ENCODE measurements at regions not wholly inside any gene's neighbourhood (a gene's known extent, or its start where the extent isn't known, plus 50 kb on each side); places are given as distances from the start of the nearest gene placed in this dataset.

GRCh38 chr5:133708331-133708850 is 96.0 kb upstream of the FSTL4 start:
- DNase-seq (ENCODE audit: low read depth), result no peak

DNA sequence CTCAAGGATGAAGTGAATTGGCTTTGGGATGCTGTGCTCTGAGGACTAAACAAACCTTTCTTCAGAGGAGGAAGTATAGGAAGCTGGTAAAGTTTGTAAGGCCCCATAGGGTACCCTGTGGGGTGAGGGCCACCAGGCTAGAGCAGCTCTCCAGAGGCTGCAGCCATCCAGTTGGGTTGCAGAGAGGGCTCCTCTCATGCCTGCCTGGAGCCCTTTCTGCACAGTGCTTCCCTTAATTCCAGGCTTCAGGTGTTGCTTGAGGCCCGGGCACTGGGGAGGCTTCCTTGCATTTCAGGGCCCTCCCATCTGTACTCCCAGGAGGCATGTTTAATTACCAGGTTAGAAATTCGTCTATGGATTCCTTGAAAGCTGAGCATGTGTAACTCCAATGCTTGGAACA is 95.3 kb upstream of the FSTL4 start:
- DNase-seq (ENCODE audit: low read depth), result no peak

DNA sequence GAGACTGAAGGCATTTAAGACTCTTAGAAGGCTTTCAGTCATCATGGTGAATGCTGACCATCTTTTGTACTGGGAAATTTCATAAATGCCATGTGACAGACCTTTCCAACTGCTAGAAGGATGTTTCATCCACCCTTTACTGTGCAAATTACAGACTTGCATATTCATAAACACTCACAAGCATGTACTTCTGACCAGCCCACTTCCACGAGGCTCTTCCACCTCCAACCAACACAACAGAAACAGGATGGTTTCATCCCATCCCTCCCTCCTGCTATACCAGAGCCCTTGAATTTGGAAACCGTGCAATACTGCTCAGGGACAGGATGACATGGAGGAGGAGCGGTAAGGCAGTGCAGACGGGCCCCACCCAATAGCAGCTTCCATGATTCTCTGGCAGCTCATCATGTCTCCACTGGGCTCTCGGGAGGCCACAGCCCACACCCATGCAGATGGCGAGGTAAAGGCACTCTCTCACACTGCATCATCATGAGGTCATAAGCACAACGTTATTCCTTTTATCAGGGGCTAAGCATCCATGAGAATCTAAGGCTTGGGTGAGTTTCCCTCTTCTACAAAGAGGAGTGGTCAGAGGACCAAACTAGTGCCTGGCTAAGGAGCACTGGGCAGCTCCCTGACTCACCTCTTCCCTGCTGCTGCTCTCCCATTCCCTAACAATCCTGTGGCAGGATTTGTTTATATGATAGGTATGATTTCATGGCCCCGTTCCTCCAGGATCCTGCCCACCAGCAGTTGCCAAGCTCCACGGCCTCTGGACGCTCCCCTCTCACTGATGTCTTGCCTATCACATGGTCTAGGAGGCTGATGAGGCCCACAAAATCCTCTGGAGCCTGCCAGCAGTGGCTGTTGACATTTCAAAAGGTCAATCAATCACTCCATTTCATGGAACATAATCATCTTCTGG is 94.4 kb upstream of the FSTL4 start:
- DNase-seq (ENCODE audit: low read depth), result no peak

DNA sequence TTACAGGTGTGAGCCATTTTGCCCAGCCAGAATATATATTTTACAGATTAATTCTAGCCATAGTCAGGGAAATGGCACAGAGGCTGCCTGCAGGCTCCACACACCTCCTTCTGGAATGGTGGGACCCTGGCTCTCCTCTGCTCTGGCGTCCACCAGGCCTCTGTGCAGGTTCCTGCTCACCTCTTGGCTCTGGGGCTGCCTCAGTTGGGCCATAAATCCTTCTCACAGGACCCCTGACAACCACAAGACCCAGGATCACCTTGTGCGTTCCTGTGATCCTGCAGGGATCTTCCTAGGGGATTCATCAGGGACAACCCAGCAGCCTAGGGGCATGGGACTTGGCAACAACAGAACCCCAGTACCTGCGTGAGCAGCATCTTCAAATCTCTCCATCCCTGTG is 93.0 kb upstream of the FSTL4 start:
- DNase-seq (ENCODE audit: low read depth), result no peak

GRCh38 chr5:133704411-133704810 is 92.1 kb upstream of the FSTL4 start:
- no peak for DNase-seq (ENCODE audit: low read depth)

- DNase-seq (ENCODE audit: low read depth), result no peak
These were observed 91.6 kb upstream of the FSTL4 start for GRCh38 chr5:133703935-133704334.

DNA sequence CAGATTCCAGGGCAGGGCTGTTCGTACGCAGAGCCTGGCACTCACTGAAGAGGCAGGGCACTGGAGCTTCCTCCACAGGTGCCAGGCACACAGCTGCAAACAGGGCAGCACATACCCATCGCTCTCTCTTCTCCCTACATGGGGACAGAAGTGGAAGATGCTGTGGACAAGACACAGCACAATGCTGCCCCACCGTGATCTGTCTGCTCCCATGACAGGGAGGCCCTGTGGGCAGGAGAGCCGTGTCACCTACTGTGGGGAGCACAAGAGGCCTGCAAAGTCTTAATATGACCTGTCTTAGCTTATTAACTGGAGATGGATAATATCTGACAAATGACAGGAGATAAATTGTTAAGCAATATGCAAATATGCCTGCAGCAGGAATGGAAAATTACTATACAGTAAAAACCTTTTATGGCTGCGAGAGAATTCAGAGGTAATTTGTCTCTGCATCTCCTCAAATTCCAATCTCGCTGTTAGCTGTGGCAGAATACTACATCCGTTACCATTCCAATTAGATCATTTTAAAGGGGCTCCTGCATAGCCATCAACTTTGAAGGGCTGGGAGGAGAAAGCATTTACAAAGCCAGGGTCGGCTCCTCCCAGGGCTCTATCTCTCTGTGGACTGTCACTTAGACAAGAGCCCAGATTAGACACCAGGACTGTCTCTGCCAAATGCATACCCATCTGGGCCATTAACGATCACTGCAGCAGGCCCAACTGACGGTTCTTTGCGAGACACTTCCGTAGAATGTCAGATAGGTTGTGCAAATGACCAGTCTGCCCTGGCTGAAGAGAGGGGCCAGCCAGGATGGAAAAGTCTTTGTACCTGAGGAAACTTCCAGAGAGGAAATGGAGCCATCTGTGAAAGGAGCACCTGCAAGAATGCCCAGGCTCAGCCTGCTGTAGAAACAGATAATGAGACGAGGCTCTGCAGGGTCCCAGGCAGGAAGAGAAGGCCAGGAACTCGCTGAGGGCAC is 90.7 kb upstream of the FSTL4 start:
- DNase-seq (ENCODE audit: low read depth), result no peak

GRCh38 chr5:133701871-133702270 is 89.5 kb upstream of the FSTL4 start:
- DNase-seq (ENCODE audit: low read depth), result no peak

- DNase-seq (ENCODE audit: low read depth), result no peak
These were observed 87.9 kb upstream of the FSTL4 start for GRCh38 chr5:133700251-133700650.

DNA sequence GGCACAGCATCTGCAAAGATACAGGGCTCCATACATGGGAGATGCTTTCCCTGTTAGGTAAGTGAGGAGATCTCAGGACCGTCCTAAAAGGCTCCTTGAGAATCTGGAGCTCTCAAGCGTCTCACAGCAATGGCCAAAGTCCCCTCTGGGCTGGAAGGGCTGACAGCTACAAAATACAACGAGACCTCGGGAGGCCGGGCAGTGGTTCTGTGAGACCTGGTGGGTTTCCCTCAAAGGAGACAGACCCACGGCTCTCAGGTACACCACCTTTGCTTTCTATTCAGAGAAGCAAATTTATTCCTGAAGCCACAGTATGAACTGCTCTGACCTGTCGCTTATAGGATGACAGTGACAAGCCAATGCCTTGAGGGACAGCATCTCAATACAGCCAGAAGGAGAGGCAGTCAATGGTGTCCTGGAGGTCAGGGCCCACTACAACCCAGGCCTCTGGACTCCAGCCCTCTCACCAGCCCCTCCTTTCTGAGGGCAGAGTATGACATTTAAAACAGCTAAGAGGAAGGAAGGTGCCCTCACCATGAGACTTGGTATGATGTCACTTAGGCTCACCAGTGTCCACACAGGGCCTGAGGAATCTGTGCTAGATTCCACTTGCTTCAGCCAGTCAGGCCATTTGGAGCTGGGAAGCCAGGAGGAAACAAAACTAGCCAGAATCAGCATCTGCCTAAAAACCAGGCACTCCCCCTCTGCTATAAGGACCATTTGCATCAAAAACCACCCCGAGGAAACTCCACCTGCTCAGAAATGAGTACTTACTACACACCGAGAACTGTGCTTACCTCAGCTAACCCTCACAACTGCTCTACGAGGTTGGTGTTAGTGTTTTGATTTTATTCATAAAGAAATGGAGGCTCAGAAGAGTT is 86.5 kb upstream of the FSTL4 start:
- DNase-seq (ENCODE audit: low read depth), result no peak

DNA sequence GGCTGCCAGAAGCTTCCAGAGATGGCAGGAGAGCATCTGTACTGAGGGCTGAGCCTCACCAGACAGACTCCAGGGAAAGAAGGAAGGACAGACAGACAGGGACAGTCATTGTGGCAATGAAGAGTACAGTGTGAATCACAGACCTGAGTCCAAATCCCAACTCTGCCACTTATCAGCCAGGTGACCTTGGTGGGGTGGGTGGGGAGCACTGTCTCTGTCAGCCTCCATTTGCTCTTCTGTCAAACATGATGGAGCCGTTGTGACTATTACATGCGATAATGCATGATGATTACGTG is 85.9 kb upstream of the FSTL4 start:
- DNase-seq (ENCODE audit: low read depth), result no peak

GRCh38 chr5:133697536-133698258 is 85.4 kb upstream of the FSTL4 start:
- no peak for DNase-seq (ENCODE audit: low read depth)

DNA sequence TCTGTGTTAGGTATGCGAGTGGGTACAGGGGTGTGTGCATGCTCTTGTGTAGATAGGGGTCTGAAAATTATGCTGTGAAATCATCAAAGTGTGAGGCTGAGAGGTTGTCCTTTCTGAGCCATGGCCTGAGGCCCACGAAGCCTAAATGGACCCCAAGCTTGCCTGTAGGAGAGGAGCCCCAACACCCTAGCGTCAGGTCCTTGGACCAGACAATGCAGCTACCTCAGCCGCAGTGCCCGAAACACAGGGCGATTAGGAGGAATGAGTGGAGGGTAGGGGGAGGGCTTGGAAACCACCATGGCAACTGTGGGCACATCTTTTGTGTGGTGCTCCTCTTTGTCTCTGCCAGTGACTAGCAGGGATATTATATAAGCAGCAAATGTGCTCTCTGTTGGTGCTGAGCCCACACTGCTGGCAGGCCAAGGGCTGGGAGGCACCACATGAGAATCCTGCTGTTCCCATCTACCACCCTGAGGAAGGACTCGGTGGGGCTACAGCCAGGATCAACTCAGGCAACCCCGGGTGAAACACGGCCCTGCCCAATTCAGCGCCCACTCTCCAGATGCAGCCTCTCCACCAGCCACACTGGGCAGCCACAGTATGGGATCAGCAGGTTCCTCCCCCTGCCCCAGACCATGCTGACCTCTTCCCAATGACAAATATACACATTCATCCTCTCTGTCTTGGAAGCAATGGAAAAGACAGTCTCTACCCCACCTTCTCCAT is 84.6 kb upstream of the FSTL4 start:
- no peak for DNase-seq (ENCODE audit: low read depth)

DNA sequence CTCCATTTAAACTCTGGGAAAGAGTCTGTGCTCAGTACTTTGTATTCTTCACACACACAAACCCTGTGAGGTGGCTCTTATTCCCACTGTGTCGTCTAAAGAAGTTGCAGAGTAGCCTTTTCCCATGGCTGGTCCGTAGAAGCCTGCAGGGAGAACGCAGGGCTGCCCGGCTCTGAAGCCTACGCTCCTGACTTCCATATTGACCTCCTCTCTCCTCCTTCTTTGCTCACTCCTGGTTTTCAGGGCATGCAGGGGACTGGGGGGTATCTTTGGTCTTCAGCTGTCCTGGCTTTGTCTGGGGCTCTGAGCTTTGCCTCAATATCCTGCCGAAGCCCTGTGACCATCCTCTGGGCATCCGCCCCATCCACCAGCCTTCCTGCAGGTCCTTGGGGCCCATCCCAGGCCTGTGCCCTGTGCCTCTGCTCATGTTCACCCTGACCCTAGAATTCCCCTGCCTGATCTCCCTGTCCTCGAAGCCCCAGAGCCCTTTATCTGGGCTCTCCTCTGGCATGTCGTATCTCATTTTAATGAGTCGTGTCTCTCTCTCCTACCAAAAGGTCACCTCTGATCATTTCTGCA is 83.8 kb upstream of the FSTL4 start:
- no peak for DNase-seq (ENCODE audit: low read depth)

DNA sequence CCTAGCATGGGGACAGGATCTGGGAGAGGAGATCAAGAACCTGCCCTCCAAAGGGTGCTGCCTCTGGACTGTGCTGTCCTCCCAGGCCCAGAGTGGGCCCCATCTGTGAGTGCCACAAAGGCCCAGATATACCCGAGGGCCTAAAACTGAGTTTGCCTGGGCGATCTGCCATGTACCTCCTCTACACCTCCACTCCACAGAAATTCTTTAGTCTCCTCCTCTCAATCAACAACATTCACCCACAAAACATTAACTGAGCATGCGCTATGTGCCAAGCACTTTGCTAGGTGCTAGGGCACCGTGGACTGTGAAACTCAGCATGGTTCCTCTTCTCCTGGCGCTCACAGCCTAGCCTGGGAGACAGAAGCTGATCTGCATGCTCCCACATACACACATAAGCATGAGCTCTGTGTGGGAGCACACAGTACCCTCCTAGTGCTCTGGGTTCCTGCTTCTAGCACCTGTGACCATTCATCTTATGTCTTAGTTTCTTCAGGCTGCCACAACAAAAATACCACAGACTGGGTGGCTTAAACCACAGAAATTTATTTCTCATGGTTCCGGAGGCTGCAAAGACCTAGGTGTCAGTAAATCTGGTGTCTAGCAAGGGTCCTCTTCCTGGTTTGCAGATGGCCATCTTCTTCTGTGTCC is 82.0 kb upstream of the FSTL4 start:
- DNase-seq (ENCODE audit: low read depth), result no peak

- DNase-seq (ENCODE audit: low read depth), result no peak
These were observed 79.1 kb upstream of the FSTL4 start for GRCh38 chr5:133691448-133691847.

- no peak for DNase-seq (ENCODE audit: low read depth)
These were observed 78.4 kb upstream of the FSTL4 start for GRCh38 chr5:133690746-133691145.

GRCh38 chr5:133688391-133688790 is 76.0 kb upstream of the FSTL4 start:
- DNase-seq (ENCODE audit: low read depth), result no peak

DNA sequence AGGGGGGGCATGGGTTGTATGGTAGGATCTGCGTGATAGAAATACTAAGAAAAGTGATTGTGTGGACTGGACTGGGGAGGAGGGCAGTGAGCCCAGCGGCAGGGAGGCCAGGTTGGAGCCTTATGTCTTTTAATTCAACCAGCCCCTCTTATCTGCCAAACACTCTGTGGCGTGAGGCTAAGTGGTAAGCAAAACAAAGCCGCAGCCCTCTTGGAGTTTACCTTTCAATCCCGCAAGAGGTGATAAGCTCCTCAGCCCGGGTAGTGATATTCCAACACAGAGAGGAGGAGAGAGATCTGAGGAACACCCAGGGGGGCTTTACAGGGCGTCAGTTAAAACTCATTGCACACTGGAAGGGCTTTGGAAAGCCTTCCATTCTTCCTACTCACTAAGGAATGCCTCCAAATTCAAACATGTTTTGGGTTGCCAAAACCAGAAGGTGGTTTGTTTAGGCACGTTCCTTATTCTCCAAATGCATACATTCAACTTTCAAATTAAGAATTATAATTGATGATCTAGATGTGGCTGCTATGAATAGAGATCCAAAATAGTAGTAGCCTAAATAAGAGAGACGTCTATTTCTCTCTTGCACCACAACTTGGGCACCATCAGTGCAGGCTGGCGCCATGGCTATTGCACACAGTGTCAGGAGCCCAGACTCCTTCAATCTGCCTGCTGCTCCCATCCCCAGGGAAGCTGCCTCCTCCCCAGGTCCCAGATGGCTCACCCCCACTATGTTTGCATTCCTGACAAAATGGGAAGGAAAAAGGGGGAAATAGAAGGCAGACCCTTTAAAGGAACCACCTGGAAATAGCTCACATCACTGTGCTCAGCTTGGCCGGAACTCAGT is 75.1 kb upstream of the FSTL4 start:
- DNase-seq (ENCODE audit: low read depth), result no peak

Data from stimulated activated CD4-positive, alpha-beta T cell treated with anti-CD3 and anti-CD28 coated beads, Interleukin-2, amount 100 ng/mL, for 4 hours (primary cell).